NCI-H2029 treated with DMSO at 0.1 percent for 48 hours (cell line): ENCODE measurements at regions not wholly inside any gene's neighbourhood (a gene's known extent, or its start where the extent isn't known, plus 50 kb on each side); places are given as distances from the start of the nearest gene placed in this dataset.

Source experiments
- DNase-seq: peaks from one replicate; lab custom pipeline; 2025; lab: John Stamatoyannopoulos, UW

DNA sequence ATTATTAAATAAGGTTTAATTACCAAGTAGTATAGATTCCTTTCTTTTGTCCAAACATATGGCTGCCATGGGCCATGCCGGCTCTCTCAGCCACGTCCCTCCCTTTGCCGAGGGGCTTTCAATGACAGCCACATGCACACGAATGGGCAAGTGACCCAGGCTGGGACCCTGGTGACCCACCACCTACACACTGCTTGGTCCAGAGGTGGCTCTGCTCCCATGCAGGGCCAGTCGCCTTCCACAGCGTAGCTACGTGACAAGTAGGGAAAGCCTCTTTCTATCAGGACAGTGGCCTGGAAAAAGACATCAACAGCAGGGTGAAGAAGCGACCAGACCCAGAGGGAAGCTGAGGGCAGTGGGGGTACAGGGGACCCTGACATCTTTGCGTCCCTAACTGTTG lies 152.8 kb upstream of the CST7 start:
- no peak for DNase-seq

DNA sequence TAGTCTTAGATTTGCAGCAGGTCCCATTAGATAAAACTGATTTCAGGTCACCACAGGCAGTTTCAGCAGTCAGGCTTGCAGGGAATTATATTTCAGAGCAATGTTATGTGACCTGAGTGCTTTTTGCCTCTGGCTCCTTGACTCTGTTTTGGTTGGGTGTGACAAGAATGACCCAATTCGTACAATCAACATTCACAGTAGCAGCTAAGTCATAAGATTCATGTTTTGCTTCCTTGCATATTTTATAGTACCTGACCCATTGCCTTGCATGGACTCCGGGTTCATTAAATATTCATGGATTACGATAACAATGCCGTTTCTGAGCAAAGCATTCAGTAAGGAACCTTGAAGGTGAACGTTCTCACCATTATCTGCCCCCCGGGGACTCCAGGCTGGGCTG lies 152.0 kb upstream of the CST7 start:
- no peak for DNase-seq

DNA sequence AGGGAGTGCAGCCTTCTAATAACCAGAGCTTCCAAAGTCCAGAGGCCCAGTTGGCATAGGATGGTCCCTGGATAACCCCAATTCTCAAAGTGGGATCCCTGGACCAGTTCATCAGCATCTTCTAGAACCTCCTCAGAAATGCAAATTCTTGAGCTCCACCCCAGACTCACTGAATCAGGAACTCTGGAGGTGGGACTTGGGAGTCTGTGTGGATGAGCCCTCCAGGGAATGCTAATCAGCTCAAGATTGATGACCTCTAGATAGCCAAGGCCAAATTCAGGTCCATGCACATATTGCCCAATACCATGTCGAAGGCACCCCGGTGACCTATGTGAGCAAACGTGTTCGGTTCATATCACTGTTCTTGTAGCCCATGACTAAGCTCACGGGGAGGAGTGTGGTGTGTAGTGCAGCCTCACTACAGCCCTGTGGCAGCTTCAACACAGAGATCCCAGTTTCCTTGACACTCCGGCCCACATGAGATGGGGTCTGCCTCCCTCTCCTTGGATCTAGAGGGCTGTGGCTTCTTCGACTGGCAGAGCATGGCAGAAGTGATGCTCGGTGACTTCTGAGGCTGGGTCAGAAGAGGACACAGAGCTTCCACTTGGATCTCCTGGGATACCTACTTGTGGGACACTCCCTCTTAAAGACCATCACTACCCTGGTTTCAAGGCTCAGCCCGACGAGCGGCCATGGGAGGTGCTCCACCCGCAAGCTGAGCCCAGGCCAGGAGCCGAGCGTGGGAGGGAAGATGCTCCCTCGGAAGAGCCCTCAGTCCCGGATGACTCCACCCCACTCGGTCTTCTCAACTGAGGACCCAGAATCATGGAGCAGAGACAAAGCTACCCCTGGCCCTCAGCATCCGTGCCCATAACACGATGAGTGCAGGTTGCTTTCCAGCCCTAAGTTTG lies 151.1 kb upstream of the CST7 start:
- no peak for DNase-seq

DNA sequence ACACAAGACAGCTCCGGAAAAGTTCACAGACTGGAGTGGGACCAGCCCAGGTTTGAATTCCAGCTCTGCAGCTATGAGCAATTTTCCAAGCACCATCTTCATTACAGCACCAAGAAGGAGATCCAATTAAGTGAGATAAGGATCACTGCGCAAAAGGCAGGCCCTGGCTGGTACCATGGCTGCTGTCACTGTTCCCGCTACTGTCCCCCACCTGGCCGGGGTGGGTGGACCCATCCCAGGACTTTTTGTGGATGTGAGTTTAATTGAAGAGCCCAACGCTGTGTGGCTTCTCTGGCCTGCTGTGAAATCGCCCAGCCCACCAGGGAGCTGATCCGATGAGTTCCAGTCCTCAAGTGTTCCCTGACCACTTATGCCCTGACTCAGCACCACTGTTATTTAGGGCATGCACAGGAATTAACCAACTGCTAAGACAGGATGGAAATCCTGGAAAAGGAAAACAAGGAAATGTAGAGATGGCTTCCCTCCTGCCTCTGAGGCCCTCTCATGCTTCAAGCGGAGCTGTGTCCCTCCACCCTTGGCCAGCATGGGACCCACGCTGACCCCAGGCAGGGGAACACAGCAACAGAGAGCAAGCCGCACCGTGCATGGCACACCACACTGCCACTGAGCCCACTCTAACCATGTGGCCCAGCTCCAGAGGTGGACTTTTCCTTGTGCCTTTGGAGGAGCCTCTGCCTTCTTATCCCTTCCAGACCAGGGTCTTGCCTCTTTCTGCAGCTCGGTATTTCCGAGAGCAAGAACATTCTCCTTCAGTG lies 150.0 kb upstream of the CST7 start:
- no peak for DNase-seq

DNA sequence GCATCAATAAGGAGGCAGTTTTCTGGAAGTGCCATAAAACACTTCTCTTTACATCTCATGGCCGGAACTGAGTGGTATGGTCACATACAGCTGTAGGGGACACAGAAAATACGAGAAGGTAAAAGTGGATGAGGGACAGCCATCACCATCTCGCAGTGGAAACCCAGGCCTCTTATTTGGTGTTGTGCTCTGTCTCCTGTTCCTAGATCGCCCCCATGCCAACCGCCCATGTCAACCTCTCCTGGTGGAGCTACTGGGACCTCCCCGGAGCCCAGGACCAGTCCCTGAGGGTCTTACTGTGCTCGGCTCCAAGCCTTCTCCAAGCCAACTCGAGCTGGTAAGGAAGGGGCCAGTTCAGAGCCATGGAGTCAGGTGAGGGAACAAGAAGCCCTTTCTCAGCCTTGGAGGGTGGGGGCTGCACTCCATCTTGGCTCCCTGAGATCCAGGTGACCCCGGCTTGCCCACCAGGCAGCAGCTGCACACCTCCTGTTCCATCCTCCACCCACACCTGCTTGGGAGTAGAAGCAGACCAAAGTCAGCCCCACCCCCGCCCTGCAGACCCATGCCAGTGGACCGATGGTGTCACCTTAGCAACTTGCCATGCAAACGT lies 149.0 kb upstream of the CST7 start:
- no peak for DNase-seq

DNA sequence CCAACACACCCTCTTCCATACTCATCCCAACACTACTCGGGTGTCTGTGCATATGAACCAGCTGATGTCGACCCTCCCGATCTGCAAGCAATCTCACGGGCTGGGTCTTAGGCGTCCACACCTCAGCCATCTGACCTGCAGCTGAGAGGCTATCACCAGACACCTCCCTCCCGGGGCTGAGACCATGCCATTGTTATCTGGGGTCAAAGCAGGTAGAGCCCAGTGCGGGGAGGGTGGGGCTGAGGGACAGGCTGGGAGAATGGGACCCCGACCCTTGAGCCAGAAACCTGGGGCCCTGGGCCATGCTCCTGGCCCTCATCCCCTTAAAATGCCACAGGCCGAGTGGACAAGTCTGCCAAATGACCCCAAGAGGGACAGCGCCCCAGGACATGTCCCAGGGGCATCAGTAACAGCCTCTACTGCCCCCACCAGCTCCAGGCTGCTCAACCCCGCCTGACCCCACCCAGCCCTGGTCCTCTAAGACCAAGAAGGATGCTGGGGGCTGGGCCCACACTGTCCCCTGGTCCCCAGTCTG lies 146.7 kb upstream of the CST7 start:
- no peak for DNase-seq

DNA sequence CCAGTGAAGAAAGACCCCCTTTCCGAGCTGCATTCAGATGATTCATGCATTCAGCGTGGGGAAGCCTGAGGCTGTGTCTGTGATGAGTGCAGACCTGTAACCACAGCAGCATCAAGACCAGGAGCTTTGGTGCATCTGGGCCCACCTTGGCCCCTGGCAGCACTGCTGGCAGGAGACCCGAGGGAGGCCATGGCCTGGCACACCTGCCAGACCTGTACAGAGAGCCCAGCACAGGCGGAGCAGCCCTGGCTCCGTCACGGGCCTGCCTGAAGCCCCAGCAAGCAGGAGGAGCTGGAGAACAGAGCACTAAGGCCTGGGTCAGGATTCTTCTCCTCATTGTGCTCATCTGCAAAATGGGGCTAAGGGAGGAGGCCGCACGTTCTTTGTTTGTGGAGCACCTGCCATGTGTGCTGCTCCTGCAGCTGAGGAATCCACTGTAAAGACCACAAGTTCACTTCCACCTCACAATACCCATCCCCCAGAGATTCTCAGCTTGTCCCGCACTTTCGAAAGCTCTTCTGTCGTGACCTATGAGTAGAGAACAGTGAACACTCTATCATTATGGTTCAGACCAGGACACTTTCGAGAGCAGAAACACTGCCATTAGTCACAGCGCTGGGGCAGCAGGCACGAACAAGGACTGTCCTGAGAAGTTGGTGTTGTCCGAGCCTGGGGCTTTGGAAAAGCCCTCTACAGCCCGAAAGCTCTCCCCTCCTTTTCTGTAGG lies 144.4 kb upstream of the CST7 start:
- no peak for DNase-seq

DNA sequence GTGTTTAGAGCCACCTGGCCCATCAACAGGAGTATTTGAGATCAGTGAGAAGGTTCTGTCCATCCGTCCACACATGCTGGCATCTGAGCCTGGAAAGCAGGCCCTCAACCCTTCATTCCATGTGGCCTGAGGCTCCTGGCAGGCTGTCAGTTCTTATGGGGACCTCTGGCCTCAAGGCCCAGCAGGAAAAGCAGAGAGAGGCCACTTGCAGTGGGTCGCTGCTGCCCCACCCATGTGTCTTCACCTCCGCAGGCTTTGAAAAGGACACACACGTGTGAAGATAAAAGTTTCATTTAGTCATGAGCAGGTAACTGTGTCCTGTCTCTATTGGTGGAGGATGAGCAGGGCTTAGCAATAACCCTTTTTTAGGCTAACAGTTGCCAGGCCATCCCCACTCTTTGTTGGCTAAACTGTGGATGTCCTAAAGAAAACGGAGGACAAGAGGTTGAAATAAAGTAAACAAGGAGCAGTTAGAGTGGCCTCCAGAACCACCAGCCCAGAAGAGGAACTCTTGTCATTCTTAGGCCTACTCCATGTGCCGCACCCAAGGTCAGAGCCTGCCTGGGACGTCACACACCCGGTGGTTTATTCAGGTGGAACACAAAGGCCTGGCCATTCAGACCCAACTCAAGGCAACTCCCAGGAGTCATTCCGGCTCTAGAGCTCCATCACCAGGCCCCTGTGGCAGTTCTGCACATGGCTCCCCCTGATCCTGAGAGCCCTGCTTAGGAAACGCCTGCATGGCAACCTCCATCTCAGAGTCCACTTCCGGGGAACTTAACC lies 143.4 kb upstream of the CST7 start:
- no peak for DNase-seq

DNA sequence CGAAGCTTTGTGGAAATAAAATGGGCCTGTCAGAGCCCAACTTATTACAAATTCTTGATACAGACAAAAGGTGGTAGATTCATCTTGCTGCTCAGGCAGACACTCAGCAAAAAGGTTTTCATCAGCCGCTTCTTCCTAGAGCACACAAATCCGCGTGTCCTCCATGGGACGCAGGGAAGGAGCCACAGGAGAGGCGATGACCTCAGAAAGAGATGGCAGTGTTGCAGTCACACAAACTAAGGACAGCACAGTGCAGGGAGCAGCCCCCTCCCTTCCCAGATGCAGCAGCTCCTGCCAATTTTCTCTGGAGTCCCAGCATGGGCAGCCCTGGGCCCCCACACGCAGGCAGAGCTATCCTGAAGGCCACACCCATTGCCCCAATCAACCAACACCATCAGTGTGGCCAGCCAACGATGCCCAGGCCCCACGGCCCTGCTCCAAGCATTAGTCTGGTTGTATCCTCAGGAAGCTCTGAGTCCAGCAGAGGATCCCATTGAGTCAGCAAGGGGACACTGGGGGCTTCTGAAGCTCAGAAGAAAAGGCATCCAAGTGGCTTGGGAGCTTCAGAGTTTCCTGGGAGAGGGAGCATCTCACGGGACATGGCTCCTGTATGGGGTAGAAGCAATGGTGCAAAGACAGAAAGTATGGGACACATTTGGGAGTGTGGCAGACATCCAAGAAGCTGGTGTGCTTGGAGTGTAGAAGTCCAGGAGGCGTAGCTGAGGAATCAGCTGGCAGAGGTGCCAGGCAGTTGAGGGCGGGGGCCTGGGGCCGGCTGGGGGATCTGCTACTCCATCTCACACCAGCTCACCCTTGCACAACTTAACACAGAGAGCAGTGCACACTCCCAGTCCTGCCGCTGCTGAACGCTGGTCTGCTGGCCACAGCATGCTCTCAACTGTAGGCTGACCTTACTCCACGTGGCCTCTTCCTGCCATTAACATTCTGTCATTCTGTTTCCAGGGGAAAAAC lies 142.1 kb upstream of the CST7 start:
- no peak for DNase-seq

DNA sequence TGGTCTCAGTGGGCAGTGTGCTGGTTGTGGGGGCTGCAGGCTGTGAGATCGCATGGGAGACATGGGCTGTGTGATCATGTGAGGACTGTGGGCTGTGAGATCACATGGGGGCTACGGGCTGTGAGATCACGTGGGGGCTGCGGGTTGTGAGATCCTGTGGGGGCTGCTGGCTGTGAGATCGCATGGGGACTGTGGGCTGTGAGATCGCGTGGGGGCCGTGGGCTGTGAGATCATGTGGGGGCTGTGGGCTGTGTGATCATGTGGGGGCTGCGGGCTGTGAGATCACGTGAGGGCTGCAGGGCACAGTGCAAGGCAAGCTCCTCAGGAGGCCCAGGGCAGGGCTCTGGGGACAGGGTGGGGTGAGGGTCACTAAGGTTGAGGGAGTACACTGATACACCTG lies 140.5 kb upstream of the CST7 start:
- no peak for DNase-seq

DNA sequence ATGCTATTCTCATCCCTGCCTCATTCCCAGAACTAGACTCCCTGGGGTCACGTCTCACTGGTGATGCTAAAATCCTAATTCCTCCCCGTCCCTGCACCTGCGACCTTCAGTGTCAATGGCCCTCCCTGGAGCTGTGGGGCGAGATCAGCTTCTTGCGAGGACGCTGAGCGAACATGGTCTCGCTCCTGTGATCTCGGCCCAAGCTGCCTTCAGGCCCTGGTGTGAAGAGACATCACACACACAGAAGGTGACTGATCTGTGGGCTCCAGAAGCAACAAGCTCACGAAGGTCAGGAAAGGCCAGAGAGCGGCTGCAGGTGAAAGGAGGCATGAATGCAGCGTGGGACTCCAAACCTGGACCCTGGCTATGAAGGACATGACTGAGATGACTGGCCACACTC lies 139.5 kb upstream of the CST7 start:
- no peak for DNase-seq

DNA sequence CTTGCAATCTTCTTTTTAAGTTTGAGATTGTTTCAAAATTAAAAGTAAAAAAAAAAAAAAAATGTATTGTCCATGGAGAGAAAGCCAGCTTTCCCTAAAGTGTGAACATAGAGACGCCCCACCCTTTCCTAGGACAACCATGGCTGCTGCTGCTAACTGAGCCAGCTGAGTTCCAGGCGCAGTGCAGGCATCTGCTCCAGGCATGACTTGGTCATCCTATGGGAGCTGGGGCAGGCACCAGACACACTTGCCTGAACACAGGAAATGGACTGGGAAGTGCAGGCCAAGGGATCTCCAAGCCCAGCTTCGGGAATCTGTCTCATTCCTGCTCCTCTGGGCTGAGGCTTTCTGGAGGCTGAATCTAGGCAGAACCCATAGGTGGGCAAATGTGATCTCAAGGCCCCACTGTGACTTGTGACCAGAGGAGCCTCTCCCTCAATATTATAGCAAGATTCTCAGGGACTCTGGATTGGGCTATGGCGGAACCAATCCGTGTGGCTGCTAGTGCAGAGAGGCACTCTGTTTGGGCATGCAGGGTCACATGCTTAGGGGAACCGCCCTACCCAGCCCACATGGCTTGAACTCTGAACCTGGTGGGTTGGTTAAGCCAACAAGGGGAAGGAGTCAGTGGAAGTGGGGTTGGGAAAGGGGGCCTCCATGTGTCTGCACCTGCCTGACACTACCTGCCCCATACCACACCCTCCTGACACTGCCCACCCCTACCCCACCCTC lies 138.2 kb upstream of the CST7 start:
- DNase-seq = no peak

DNA sequence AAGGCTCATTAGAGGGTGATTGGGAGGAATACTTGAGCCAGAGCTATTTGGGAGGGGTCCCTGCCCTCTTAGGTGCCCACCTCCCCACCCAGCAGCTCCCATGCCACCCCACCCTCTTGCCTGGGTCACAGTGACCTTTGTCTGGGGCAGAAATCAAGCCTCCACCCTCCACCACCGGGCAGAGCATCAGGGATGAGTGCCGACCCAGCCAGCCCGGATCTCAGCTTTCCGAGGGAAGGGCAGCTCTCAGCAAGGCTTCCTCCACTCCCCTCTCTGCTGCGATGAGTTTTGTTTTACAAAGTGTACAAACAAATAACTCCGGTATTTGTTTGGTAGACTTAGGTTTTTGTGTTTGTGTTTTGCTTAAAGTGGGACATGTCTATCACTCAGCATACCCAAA lies 136.7 kb upstream of the CST7 start:
- no peak for DNase-seq

DNA sequence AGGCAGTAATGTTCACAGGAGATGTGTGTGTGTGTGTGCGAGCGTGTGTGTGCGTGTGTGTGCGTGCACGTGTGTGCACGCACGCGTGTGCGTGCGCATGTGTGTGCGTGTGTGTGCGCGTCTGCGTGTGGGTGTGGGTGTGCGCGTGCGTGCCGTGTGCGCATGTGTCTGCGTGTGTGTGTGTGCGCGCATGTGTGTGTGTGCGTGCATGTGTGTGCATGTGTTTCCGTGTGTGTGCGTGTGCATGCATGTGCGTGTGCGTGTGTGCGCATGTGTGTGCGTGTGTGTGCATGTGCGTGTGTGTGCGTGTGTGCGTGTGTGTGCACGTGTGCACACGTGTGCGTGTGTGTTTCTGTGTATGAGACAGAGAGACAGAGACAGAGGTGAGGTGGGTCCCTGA lies 136.0 kb upstream of the CST7 start:
- DNase-seq = no peak

DNA sequence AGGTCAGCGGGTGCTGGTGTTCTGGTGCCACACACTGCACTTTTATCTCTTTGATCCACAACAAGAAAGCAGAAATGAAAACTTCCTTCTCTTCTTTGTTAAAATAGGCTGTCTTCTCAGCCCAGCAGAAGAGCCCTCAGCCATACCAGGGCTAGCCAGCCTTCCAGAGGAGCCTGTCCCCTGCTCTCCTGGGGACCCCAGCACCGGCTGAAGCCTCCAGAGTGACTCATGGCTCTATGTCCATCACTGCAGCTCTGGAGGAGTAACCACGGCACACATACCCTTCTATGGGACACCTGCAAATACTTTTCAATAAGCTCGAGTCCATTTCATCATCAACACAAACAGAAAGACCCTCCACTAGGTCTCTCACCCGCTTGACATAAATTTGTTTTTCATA lies 135.6 kb upstream of the CST7 start:
- DNase-seq = no peak

DNA sequence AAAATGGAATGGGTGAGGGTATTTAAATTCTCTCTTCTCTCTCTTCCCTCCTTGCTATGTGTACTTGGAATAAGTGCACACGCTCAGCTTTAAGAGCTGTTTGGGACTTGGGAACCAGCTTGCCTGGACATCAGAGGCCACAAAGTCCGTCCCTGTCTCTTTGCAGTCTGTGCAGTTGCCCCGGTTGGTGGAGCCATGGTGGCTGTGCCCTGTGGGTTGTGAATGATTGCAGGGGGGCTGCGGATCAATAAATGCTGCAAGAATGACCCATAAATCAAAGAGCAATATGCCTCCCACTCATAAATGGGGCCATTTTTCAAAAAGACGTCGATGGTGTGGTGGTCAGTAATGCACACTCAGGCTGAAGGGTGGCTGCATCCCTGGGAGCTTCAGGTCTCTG lies 135.1 kb upstream of the CST7 start:
- no peak for DNase-seq

DNA sequence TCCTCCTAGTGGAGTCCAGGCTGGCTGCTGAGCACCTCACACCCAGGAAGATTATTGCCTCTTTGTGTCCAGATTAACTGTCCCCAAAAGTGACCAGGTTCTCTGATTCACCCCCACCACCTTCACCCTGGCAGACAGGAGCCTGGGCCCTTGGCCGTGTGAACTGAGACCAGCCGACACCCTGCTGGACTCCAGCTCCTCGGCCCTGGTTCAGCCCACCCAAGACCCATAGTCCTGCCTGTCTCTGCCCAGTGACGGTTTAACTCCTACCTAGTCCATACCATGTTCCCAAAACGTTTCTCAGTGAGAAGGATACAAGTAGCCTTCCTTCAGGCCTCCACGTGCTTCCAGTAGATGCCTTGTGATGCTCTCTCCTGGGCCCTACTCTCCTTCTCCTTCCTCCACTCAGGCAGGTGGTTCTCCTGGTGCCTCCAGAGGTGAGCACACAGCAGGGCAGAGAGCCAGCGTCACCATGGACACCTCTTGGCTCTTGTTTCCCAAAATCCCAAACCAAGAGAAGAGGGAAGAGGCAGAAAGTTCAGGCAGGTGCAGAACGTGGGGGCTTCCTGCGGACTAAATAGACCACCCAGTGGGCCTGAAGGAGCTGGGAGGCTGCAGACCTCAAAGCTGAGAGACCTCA lies 134.4 kb upstream of the CST7 start:
- no peak for DNase-seq

DNA sequence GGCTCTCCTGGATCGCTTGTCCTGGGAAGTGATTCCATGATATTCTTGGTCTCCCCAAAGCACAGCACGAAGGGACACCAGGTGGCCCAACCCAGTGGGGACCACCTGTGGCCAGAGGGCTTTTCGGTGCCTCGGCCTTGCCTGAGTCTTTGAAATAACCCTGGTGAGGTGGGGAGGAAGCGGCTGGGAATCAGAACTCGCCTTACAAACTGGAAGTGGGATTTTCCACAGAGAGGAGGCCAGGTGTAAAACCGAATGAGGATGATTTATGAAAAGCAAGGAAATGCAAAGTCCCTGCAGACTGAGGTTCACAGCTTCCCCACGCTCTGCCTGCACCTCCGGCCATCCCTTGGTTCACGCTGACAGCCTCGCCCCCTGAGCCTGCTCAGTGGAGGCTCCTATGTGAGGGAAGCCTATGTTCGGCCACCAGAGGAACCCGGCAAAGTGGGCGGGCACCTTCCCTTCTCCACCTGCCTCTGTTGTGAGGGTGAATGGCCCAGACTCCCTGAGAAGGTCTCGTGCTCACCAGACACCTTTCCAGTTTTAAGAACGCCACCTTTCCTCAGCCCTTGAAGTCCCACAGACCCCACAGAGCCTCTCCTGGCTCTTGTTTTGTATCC lies 133.8 kb upstream of the CST7 start:
- DNase-seq = no peak
